PC-3 (cell line): ENCODE measurements at regions not wholly inside any gene's neighbourhood (a gene's known extent, or its start where the extent isn't known, plus 50 kb on each side); places are given as distances from the start of the nearest gene placed in this dataset.

ENCODE experiments used
- CTCF ChIP-seq: fragments of 300-600 bp; sonication (generic); conservative IDR thresholded peaks from 2 replicates; pipeline ENCODE4 v1.5.1; 2017; ENCODE audit warnings: antibody characterized with exemption, low read depth, mild to moderate bottlenecking, low read length
- EZH2phosphoT487 ChIP-seq: fragments of 300-600 bp; sonication (generic); IDR thresholded peaks from 2 replicates; pipeline ENCODE4 v1.6.1; 2018; ENCODE audit warnings: mild to moderate bottlenecking, antibody characterized with exemption, low read length, borderline replicate concordance

DNA sequence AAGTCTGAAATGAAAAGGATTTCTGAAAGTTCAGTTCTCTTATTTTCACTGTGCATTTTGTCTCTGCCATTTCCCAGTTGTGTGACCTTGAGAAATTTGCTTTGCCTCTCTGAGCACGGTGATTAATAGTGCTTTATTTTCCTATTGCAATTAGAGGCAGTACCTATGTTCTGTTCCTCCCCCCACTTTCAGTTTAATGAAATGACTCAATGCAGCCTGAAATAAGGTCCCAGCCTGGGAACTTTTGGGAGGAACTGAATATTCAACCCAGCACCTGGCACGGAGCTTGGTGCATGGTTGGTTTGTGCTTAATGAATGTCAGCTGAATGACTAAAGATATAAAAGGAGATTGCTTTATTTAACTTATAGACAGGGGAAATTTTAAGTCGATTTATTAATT, 352.6 kb downstream of the PDCD6IP start:
- no peak for TF ChIP-seq CTCF
- TF ChIP-seq EZH2phosphoT487 = no peak
